PFSK-1 (cell line): ENCODE measurements at regions not wholly inside any gene's neighbourhood (a gene's known extent, or its start where the extent isn't known, plus 50 kb on each side); places are given as distances from the start of the nearest gene placed in this dataset.

ENCODE experiments used
- FOXP2 ChIP-seq: optimal IDR thresholded peaks from 2 replicates; pipeline ENCODE3; 2011; ENCODE audit warnings: borderline replicate concordance, control low read depth, inconsistent platforms; ENCODE audit not compliant: insufficient read depth; ENCODE audit errors: extremely low read length, extremely low read depth
- POLR2AphosphoS5 ChIP-seq: IDR thresholded peaks from 2 replicates; pipeline ENCODE4 v1.6.1; 2012; ENCODE audit warnings: low read depth, mild to moderate bottlenecking, control low read depth, low read length, moderate library complexity
- REST ChIP-seq, 2 experiments: IDR thresholded peaks; 2 replicates each; pipeline versions ENCODE4 v1.6.1 to v1.8.0; 2011 to 2012; ENCODE audit warnings: low read depth in 2 of 2, low read length in 2 of 2, control low read depth in 1 of 2, inconsistent platforms in 1 of 2, mild to moderate bottlenecking in 1 of 2, moderate library complexity in 1 of 2; ENCODE audit not compliant: insufficient read depth in 1 of 2
- SIN3A ChIP-seq: IDR thresholded peaks from 2 replicates; pipeline ENCODE4 v1.6.1; 2012; ENCODE audit warnings: mild to moderate bottlenecking, low read length, moderate library complexity, borderline replicate concordance; ENCODE audit not compliant: insufficient read depth
- TAF1 ChIP-seq: IDR thresholded peaks from 2 replicates; pipeline ENCODE4 v1.6.1; 2012; ENCODE audit warnings: low read length, control low read depth, borderline replicate concordance; ENCODE audit not compliant: insufficient read depth

DNA sequence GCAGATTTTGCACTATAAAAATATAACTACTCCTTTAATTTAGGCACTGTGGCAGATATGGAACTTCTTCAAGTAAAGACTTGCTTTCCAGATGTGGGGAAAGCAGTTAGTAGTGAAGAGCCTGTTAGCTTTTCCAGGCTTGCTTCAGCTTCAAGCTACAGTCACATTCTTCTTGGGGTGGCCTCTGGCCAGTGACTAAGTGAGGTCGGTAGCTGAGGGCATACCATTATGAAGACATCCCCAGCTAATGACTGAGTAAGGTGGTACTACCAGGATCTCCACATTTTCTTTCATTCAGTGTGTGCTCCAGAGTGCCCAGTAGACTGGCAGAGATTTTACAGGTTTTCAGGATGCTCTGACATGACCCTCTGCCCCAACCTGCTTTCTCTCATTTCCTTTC, 167.1 kb upstream of the KIF2B start:
- TF ChIP-seq POLR2AphosphoS5: no peak
- TF ChIP-seq TAF1: no peak
- no peak for TF ChIP-seq REST (IDR thresholded peaks at IDR 0.05; ENCODE audit: insufficient read depth in 1 of 2, low read depth in 2 of 2, low read length in 2 of 2)
- no peak for TF ChIP-seq SIN3A
- TF ChIP-seq FOXP2: no peak
